OCI-LY7 (cell line): ENCODE measurements at regions not wholly inside any gene's neighbourhood (a gene's known extent, or its start where the extent isn't known, plus 50 kb on each side); places are given as distances from the start of the nearest gene placed in this dataset.

Experiments used
- CTCF ChIP-seq: fragments of 200-600 bp; sonication (generic); conservative IDR thresholded peaks from 2 replicates; pipeline ENCODE4 v1.5.1; 2014; ENCODE audit warnings: mild to moderate bottlenecking, antibody characterized with exemption, low read length, moderate library complexity, mixed read lengths
- EZH2phosphoT487 ChIP-seq: fragments of 200-600 bp; sonication (generic); IDR thresholded peaks from 2 replicates; pipeline ENCODE4 v1.6.1; 2018; ENCODE audit warnings: low read depth, borderline replicate concordance, mild to moderate bottlenecking, mixed run types, antibody characterized with exemption, low read length, moderate library complexity, mixed read lengths

GRCh38 chr2:103805746-103806145 is 1043.9 kb downstream of the TMEM182 start:
- TF ChIP-seq CTCF (no peak), EZH2phosphoT487 (no peak)
